Spleen (tissue), 11 donors: ENCODE measurements at regions not wholly inside any gene's neighbourhood (a gene's known extent, or its start where the extent isn't known, plus 50 kb on each side); places are given as distances from the start of the nearest gene placed in this dataset.

ENCODE experiments used
- DNase-seq: peaks from one replicate; pipeline ENCODE4 v3.0.0-alpha.2; 2020
- H3K27ac ChIP-seq, 8 donors: fragments of 200-600 bp; sonication (generic) in 7 of 8; 1 replicate in 4 of 8; 2 replicates in 4 of 8; pipeline versions ENCODE4 v1.5.0 to v1.8.0; 2016 to 2021; ENCODE audit warnings: inconsistent platforms in 4 of 8, mild to moderate bottlenecking in 4 of 8, moderate library complexity in 1 of 8
- H3K27me3 ChIP-seq, 7 donors: fragments of 200-600 bp; sonication (generic) in 6 of 7; replicated peaks in 1 of 7; 1 replicate in 4 of 7; 2 replicates in 3 of 7; pipeline versions ENCODE4 v1.5.0 to v1.8.0; 2016 to 2021; ENCODE audit warnings: inconsistent platforms in 3 of 7, mild to moderate bottlenecking in 1 of 7
- H3K36me3 ChIP-seq, 6 donors: fragments of 200-600 bp; sonication (generic) in 5 of 6; 1 replicate in 4 of 6; 2 replicates in 2 of 6; pipeline versions ENCODE4 v1.5.0 to v1.8.0; 2016 to 2021; ENCODE audit warnings: inconsistent platforms in 2 of 6
- H3K4me1 ChIP-seq, 6 donors: fragments of 200-600 bp; sonication (generic) in 5 of 6; 1 replicate in 3 of 6; 2 replicates in 3 of 6; pipeline versions ENCODE4 v1.5.0 to v1.8.0; 2016 to 2021; ENCODE audit warnings: inconsistent platforms in 3 of 6
- H3K4me3 ChIP-seq, 8 donors: fragments of 200-600 bp; sonication (generic) in 7 of 8; 1 replicate in 4 of 8; 2 replicates in 4 of 8; pipeline versions ENCODE4 v1.5.0 to v1.8.0; 2016 to 2021; ENCODE audit warnings: inconsistent platforms in 4 of 8, mild to moderate bottlenecking in 4 of 8, moderate library complexity in 2 of 8
- H3K9me3 ChIP-seq, 8 donors: fragments of 200-600 bp; sonication (generic) in 7 of 8; 1 replicate in 4 of 8; 2 replicates in 4 of 8; pipeline versions ENCODE4 v1.5.0 to v1.8.0; 2016 to 2021; ENCODE audit warnings: inconsistent platforms in 4 of 8
- CTCF ChIP-seq, 11 experiments: fragments of 200-600 bp in 7 of 11; fragments of 450-650 bp in 4 of 11; sonication (generic) in 4 of 11; IDR thresholded peaks in 8 of 11; conservative IDR thresholded peaks in 3 of 11; 1 replicate in 7 of 11; 2 replicates in 4 of 11; pipeline versions ENCODE4 v1.4.0 to v1.8.0; 2016 to 2021; ENCODE audit warnings: antibody characterized with exemption in 11 of 11, inconsistent platforms in 4 of 11, mild to moderate bottlenecking in 1 of 11
- POLR2A ChIP-seq, 3 donors: fragments of 450-650 bp; IDR thresholded peaks; one replicate each; pipeline ENCODE4 v1.5.1; 2017; ENCODE audit warnings: antibody characterized with exemption in 3 of 3, mild to moderate bottlenecking in 1 of 3
- POLR2AphosphoS5 ChIP-seq, 3 donors: sonication (generic); formaldehyde crosslinking; IDR thresholded peaks; one replicate each; pipeline ENCODE4 v1.5.1; 2017; ENCODE audit warnings: antibody characterized with exemption in 3 of 3
- WGBS, 5 donors: extraction: QIAGEN DNeasy Blood & Tissue Kit in 3 of 5; methylation state at CpG; one replicate each; pipeline versions ENCODE4 v1.1.5 to v1.1.7; 2013 to 2018; 5-methylcytosine and 5-hydroxymethylcytosine counted together
- intact Hi-C: fragments of 100-400 bp; cut with DNase I; formaldehyde crosslinking; loops from one replicate; pipeline ENCODE4 v1.15.0; 2023; ENCODE audit warnings: low total_unique reads
- donor health status: healthy with polysubstance abuse.
- donor health status: DM: no; HTN: no; CAD: no; lungs with moderate emphysema.
- donor health status: DM: no; HTN: no; CAD: no.
- donor health status: Bipolar disorder and iron deficiency.
- donor health status: healthy.
- donor health status: DM: no; HTN: no; CAD: no.
- donor health status: DM: yes; HTN: yes; CAD: no.

GRCh38 chr18:62629031-62629430, 86.3 kb upstream of the PHLPP1 start:
- no peaks in the 10 kb centered on the region for H3K9me3 ChIP-seq
- no peaks in the 10 kb centered on the region for H3K4me1 ChIP-seq
- WGBS, 5 donors = 91 to 97% (median 95%) methylated on average over 8 of the region's 8 CpGs
- H3K36me3 ChIP-seq = no peaks in the 10 kb centered on the region
- DNase-seq = no peak
- intact Hi-C loops = no loop called here
- peaks cover 0 to 5% (median 0%) of the 10 kb centered on the region in 7 donors for H3K27me3 ChIP-seq
- TF ChIP-seq POLR2AphosphoS5 (IDR thresholded peaks at IDR 0.05) (no peak), POLR2A (IDR thresholded peaks at IDR 0.05) (no peak), CTCF (IDR thresholded peaks at IDR 0.05 in 8 of 11, conservative IDR thresholded peaks at IDR 0.05 in 3 of 11) (no peak)
- H3K27ac ChIP-seq = no peak overlapping the region
- H3K4me3 ChIP-seq = no peak overlapping the region

DNA sequence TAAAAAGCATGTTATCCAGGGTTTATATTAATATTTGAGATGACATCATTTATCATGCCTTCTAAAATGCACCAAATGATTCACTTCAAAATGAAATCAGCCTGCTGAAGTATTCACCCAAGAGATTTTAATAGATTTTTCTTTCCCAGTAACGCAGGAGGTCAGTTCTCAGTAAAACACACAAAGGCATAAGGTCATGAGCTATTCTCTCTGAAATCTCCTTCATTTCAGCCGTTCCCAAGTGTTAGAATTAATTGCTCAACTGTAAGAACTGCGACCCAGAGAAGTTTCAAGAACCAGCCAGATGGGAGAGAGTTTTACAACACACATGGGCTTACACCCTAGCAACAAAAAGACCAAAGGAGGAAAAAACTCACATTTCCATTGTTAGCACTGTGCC, 84.2 kb upstream of the PHLPP1 start:
- peaks cover 0 to 10% (median 0%) of the 10 kb centered on the region in 7 donors for H3K27me3 ChIP-seq
- H3K9me3 ChIP-seq = no peaks in the 10 kb centered on the region
- no peak for DNase-seq
- intact Hi-C loops = no loop called here
- no peak for TF ChIP-seq CTCF (IDR thresholded peaks at IDR 0.05 in 8 of 11, conservative IDR thresholded peaks at IDR 0.05 in 3 of 11)
- TF ChIP-seq POLR2AphosphoS5 (IDR thresholded peaks at IDR 0.05) = no peak
- no peak for TF ChIP-seq POLR2A (IDR thresholded peaks at IDR 0.05)
- H3K36me3 ChIP-seq = no peaks in the 10 kb centered on the region
- H3K4me3 ChIP-seq = no peak overlapping the region
- H3K27ac ChIP-seq = no peak overlapping the region
- H3K4me1 ChIP-seq = no peaks in the 10 kb centered on the region
- WGBS, 5 donors = 73 to 86% (median 78%) methylated on average over 3 of the region's 3 CpGs

GRCh38 chr18:62632788-62633455, 82.4 kb upstream of the PHLPP1 start:
- no peak overlapping the region for H3K27ac ChIP-seq
- H3K27me3 ChIP-seq = peaks cover 0 to 10% (median 0%) of the 10 kb centered on the region in 7 donors
- no peak overlapping the region for H3K4me3 ChIP-seq
- intact Hi-C loops = no loop called here
- no peaks in the 10 kb centered on the region for H3K36me3 ChIP-seq
- H3K4me1 ChIP-seq = no peaks in the 10 kb centered on the region
- no peak for DNase-seq
- WGBS, 5 donors = 81 to 90% (median 88%) methylated on average over 3 of the region's 3 CpGs
- no peak for TF ChIP-seq POLR2A (IDR thresholded peaks at IDR 0.05)
- no peak for TF ChIP-seq POLR2AphosphoS5 (IDR thresholded peaks at IDR 0.05)
- no peak for TF ChIP-seq CTCF (IDR thresholded peaks at IDR 0.05 in 8 of 11, conservative IDR thresholded peaks at IDR 0.05 in 3 of 11)
- no peaks in the 10 kb centered on the region for H3K9me3 ChIP-seq

GRCh38 chr18:62634458-62634857, 80.9 kb upstream of the PHLPP1 start:
- TF ChIP-seq POLR2A (IDR thresholded peaks at IDR 0.05) = no peak
- TF ChIP-seq CTCF (IDR thresholded peaks at IDR 0.05 in 8 of 11, conservative IDR thresholded peaks at IDR 0.05 in 3 of 11) = no peak
- no peak for TF ChIP-seq POLR2AphosphoS5 (IDR thresholded peaks at IDR 0.05)
- no peak overlapping the region for H3K4me3 ChIP-seq

More at GRCh38 chr18:62634458-62634857, 80.9 kb upstream of the PHLPP1 start:
- no peak overlapping the region for H3K27ac ChIP-seq
- intact Hi-C loops = no loop called here
- H3K9me3 ChIP-seq = no peaks in the 10 kb centered on the region
- H3K4me1 ChIP-seq = no peaks in the 10 kb centered on the region
- H3K36me3 ChIP-seq = no peaks in the 10 kb centered on the region
- no peak for DNase-seq
- peaks cover 0 to 10% (median 0%) of the 10 kb centered on the region in 7 donors for H3K27me3 ChIP-seq
- WGBS, 5 donors = 48 to 71% (median 60%) methylated on average over 2 of the region's 2 CpGs
